ENCODE measurements at regions not wholly inside any gene's neighbourhood (a gene's known extent, or its start where the extent isn't known, plus 50 kb on each side); places are given as distances from the start of the nearest gene placed in this dataset.

GRCh38 chr10:111999915-112000302 lies 183.7 kb downstream of the GPAM start:
- TF ChIP-seq POLR2A (IDR thresholded peaks at IDR 0.05), result no peak
- no peak for TF ChIP-seq CTCF (IDR thresholded peaks at IDR 0.05)
